Activated T-cell treated with anti-CD3 and anti-CD28 coated beads, Interleukin-2, amount 50 U/mL, for 72 hours (primary cell): ENCODE measurements at regions not wholly inside any gene's neighbourhood (a gene's known extent, or its start where the extent isn't known, plus 50 kb on each side); places are given as distances from the start of the nearest gene placed in this dataset.

Experiments used
- ATAC-seq, 2 donors: fragments of 150-1000 bp; cut with Tn5 transposase; replicated peaks in 1 of 2; 2 replicates each; pipeline ENCODE4 v1.10.0; 2021; ENCODE audit warnings: moderate library complexity in 2 of 2, mild to moderate bottlenecking in 1 of 2
- DNase-seq, 2 donors: peaks; one replicate each; pipeline ENCODE4 v3.0.0; 2021 to 2022; ENCODE audit warnings: mixed read lengths in 1 of 2
- H3K27ac Mint-ChIP-seq: one replicate; pipeline ENCODE4 v1.8.0; 2022; ENCODE audit warnings: mild to moderate bottlenecking, moderate library complexity, mixed read lengths
- H3K27me3 Mint-ChIP-seq: one replicate; pipeline ENCODE4 v1.8.0; 2022; ENCODE audit warnings: low read depth, mixed read lengths
- H3K36me3 Mint-ChIP-seq, 2 donors: one replicate each; pipeline ENCODE4 v1.8.0; 2022; ENCODE audit warnings: mixed read lengths in 2 of 2, mild to moderate bottlenecking in 1 of 2; ENCODE audit not compliant: insufficient read depth in 2 of 2
- H3K4me1 Mint-ChIP-seq: one replicate; pipeline ENCODE4 v1.8.0; 2022; ENCODE audit warnings: low read depth, mixed read lengths
- H3K4me3 Mint-ChIP-seq, 2 donors: one replicate each; pipeline ENCODE4 v1.8.0; 2022; ENCODE audit warnings: mild to moderate bottlenecking in 2 of 2, mixed read lengths in 2 of 2, moderate library complexity in 2 of 2
- H3K9me3 Mint-ChIP-seq, 2 donors: one replicate each; pipeline ENCODE4 v1.8.0; 2022; ENCODE audit warnings: mixed read lengths in 2 of 2

GRCh38 chr3:127409421-127410136, 121.7 kb upstream of the PRR20G start:
- DNase-seq: no peak
- H3K27ac Mint-ChIP-seq: no peak overlapping the region
- ATAC-seq: no peak
- no peaks in the 10 kb centered on the region for H3K36me3 Mint-ChIP-seq
- no peaks in the 10 kb centered on the region for H3K9me3 Mint-ChIP-seq
- H3K27me3 Mint-ChIP-seq: peaks cover 33% of the 10 kb centered on the region
- H3K4me3 Mint-ChIP-seq: no peak overlapping the region
- H3K4me1 Mint-ChIP-seq: no peaks in the 10 kb centered on the region

- H3K27me3 Mint-ChIP-seq: peaks cover 28% of the 10 kb centered on the region
- no peaks in the 10 kb centered on the region for H3K36me3 Mint-ChIP-seq
- DNase-seq (no peak), ATAC-seq (no peak)
- H3K9me3 Mint-ChIP-seq: no peaks in the 10 kb centered on the region
- no peaks in the 10 kb centered on the region for H3K4me1 Mint-ChIP-seq
- H3K4me3 Mint-ChIP-seq: no peak overlapping the region
- no peak overlapping the region for H3K27ac Mint-ChIP-seq
These were observed 121.0 kb upstream of the PRR20G start for GRCh38 chr3:127408684-127409420.

GRCh38 chr3:127408022-127408683, 120.3 kb upstream of the PRR20G start:
- Mint-ChIP-seq H3K9me3 (no peaks in the 10 kb centered on the region), H3K27me3 (peaks cover 28% of the 10 kb centered on the region), H3K36me3 (no peaks in the 10 kb centered on the region), H3K27ac (no peak overlapping the region), H3K4me3 (no peak overlapping the region), H3K4me1 (no peaks in the 10 kb centered on the region)
- DNase-seq: no peak
- ATAC-seq: no peak

DNA sequence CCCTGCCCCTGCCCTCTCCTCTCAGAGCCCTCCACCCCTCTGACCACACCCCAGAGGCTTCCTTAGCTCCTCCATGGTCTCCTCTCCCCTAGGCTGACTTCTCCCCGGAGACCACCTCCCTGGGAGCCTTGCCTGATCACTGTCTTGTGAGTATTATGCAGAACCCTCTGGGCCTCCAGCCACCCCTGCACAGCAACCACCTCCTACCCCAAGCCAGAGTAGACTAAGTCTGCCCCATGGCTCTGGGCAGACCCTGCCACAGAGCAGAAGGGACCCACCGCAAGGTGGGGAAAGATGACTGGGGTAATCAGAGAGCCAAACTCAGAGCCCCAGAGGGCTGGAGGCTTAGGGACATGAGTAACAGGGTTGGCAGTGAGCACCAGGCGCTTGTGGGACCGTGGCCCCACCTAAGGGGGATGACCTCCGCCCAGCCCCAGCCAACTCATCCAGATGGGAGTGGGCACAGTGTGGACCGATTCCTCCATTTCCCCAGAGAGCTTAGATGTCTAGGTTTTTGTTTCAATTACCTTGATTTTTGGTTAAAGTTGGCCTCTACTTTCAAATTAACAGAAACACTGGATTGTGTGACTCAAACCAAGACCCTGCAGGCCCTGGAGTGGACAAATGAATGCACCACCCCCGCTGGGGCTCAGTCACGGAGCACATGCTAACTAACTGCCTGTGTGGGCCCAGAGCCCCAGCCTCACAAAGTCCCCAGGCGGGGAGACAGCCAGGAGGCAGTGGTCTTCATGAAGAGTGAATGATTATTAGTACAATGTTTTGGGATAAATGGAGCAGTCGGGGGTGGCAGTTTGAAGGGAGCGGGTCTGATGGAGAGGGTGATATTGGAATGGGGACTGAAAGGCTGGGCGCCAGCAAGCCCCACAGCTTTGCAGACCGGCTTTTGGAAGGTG, 119.4 kb upstream of the PRR20G start:
- ATAC-seq (no peak), DNase-seq (no peak)
- Mint-ChIP-seq H3K9me3 (no peaks in the 10 kb centered on the region), H3K27me3 (peaks cover 28% of the 10 kb centered on the region), H3K4me3 (no peak overlapping the region), H3K4me1 (no peaks in the 10 kb centered on the region), H3K27ac (no peak overlapping the region), H3K36me3 (no peaks in the 10 kb centered on the region)

GRCh38 chr3:127406309-127407025, 118.6 kb upstream of the PRR20G start:
- no peaks in the 10 kb centered on the region for H3K9me3 Mint-ChIP-seq
- no peak overlapping the region for H3K4me3 Mint-ChIP-seq
- no peak overlapping the region for H3K27ac Mint-ChIP-seq
- H3K27me3 Mint-ChIP-seq: peaks cover 27% of the 10 kb centered on the region
- H3K36me3 Mint-ChIP-seq: no peaks in the 10 kb centered on the region
- H3K4me1 Mint-ChIP-seq: no peaks in the 10 kb centered on the region
- ATAC-seq (peak in 1 of 2 donors; percentile 43), DNase-seq (peak in 1 of 2 donors; percentile 7)

DNA sequence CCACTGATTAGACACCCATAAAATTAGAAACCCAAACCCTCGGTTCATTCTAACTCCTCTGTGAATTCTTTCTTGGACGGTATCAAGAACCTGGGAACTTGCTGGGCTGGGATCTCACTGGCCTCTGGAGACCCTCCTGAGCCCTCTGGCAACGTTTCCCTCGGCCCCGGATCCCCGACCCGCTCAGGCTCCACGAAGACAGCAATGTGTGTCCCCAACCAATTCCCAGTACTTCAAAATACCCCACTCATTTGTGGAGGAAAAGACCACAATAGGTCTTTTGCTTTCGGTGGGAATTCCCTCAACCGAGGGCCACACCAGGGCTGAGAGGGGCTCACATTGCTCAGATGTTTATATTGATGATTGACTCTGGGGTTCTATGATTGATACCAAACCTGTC, 117.9 kb upstream of the PRR20G start:
- no peak for DNase-seq

DNA sequence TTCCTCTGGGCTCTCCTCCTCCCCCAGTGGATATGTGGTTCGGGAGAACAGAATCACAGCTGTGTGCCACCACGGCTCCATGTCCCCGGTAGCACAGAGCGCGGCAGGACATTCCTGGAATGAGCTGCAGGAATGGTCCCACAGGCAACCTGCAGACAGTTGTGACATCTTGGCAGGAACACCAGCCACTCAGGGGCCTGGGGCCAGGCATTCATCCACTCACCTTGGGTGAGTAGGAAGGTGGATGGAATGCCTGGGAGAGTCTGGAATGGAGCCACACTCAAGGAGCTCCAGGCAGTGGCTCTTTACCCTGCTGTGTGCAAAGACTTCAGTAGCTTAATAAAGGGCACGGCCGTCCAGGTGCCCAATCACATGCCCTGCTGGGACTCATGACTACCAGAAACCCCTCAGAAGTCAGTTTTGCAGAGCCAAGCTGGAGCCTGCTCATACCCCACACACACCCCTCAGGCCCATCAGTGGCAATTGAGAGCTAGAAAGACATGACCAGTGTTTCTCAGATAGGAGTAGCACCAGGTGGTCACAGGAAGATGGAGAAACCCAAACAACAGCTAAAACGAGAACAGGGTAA, 117.3 kb upstream of the PRR20G start:
- no peaks in the 10 kb centered on the region for H3K9me3 Mint-ChIP-seq
- DNase-seq: no peak

More for the DNA sequence above, 117.9 kb upstream of the PRR20G start:
- no peak overlapping the region for H3K4me3 Mint-ChIP-seq
- H3K9me3 Mint-ChIP-seq: no peaks in the 10 kb centered on the region
- no peaks in the 10 kb centered on the region for H3K4me1 Mint-ChIP-seq
- H3K27ac Mint-ChIP-seq: no peak overlapping the region
- H3K27me3 Mint-ChIP-seq: peaks cover 20% of the 10 kb centered on the region
- no peak for ATAC-seq
- no peaks in the 10 kb centered on the region for H3K36me3 Mint-ChIP-seq

GRCh38 chr3:127404221-127405009, 116.6 kb upstream of the PRR20G start:
- Mint-ChIP-seq H3K27ac (no peak overlapping the region), H3K27me3 (peaks cover 14% of the 10 kb centered on the region)
- no peak for ATAC-seq

More for the DNA sequence above, 117.3 kb upstream of the PRR20G start:
- Mint-ChIP-seq H3K36me3 (no peaks in the 10 kb centered on the region), H3K27me3 (peaks cover 14% of the 10 kb centered on the region), H3K4me3 (no peak overlapping the region), H3K4me1 (no peaks in the 10 kb centered on the region), H3K27ac (no peak overlapping the region)
- ATAC-seq: no peak

GRCh38 chr3:127403795-127404194, 115.9 kb upstream of the PRR20G start:
- H3K36me3 Mint-ChIP-seq: no peaks in the 10 kb centered on the region
- ATAC-seq: no peak
- H3K27ac Mint-ChIP-seq: no peak overlapping the region

More at GRCh38 chr3:127404221-127405009, 116.6 kb upstream of the PRR20G start:
- Mint-ChIP-seq H3K9me3 (no peaks in the 10 kb centered on the region), H3K4me3 (no peak overlapping the region), H3K4me1 (no peaks in the 10 kb centered on the region), H3K36me3 (no peaks in the 10 kb centered on the region)
- DNase-seq: no peak

GRCh38 chr3:127399154-127399553, 111.3 kb upstream of the PRR20G start:
- peaks cover 19% of the 10 kb centered on the region for H3K27me3 Mint-ChIP-seq
- H3K36me3 Mint-ChIP-seq: no peaks in the 10 kb centered on the region

More at GRCh38 chr3:127403795-127404194, 115.9 kb upstream of the PRR20G start:
- Mint-ChIP-seq H3K9me3 (no peaks in the 10 kb centered on the region), H3K4me1 (no peaks in the 10 kb centered on the region), H3K27me3 (peaks cover 14% of the 10 kb centered on the region), H3K4me3 (no peak overlapping the region)
- DNase-seq: no peak

DNA sequence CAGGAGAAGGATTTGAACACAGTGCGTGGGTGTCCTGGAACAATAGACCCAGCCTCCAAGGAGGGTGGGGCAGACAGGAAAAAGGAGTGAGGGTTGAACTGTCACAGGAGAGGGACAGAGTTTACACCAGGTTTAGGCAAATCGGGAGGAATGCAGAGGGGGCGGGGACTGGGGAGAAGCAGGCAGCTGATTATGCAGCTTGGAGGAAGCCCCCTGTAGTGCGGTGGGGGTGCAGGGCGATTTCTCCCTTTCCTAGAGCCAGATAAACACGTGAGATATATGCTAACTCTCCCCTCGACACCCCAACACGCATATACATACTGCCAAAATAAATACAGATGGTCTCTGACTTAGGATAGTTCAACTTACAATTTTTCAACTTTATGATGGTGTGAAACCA, 108.6 kb upstream of the PRR20G start:
- H3K27ac Mint-ChIP-seq: no peak overlapping the region
- H3K36me3 Mint-ChIP-seq: no peaks in the 10 kb centered on the region
- H3K9me3 Mint-ChIP-seq: no peaks in the 10 kb centered on the region
- H3K27me3 Mint-ChIP-seq: peaks cover 19% of the 10 kb centered on the region
- no peak for DNase-seq
- H3K4me1 Mint-ChIP-seq: peaks cover 5% of the 10 kb centered on the region
- no peak overlapping the region for H3K4me3 Mint-ChIP-seq
- ATAC-seq: no peak

More at GRCh38 chr3:127399154-127399553, 111.3 kb upstream of the PRR20G start:
- H3K27ac Mint-ChIP-seq: no peak overlapping the region
- H3K4me3 Mint-ChIP-seq: no peak overlapping the region
- no peak for ATAC-seq
- peaks cover 5% of the 10 kb centered on the region for H3K4me1 Mint-ChIP-seq
- no peaks in the 10 kb centered on the region for H3K9me3 Mint-ChIP-seq
- DNase-seq: no peak
